Stimulated activated CD4-positive, alpha-beta T cell treated with anti-CD3 and anti-CD28 coated beads, Interleukin-4, amount 100 ng/mL, for 4 hours (primary cell): ENCODE measurements at regions not wholly inside any gene's neighbourhood (a gene's known extent, or its start where the extent isn't known, plus 50 kb on each side); places are given as distances from the start of the nearest gene placed in this dataset.
"Not testable (repeated sequence)": the region's sequence is repeated elsewhere in the genome, so short reads cannot be mapped to it uniquely, and the experiment has no call there.

Source experiments
- DNase-seq, 2 experiments: peaks; one replicate each; pipeline ENCODE4 v3.0.0-alpha.2; 2020

DNA sequence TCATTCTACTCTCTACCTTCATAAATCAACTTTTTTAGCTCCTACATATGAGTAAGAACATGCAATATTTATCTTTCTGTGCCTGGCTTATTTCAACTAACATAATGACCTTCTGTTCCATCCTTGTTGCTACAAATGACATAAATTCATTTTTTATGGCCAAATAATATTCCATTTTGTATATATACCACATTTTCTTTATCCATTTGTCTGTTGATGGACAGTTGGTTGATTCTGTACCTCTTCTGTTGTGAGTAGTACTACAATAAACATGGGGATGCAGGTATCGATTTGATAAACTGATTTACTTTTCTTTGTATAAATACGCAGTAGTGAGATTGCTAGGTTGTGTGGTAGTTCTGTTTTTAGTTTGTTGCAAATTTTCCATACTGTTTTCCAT is 279.5 kb upstream of the NFIA start:
- no peak for DNase-seq

DNA sequence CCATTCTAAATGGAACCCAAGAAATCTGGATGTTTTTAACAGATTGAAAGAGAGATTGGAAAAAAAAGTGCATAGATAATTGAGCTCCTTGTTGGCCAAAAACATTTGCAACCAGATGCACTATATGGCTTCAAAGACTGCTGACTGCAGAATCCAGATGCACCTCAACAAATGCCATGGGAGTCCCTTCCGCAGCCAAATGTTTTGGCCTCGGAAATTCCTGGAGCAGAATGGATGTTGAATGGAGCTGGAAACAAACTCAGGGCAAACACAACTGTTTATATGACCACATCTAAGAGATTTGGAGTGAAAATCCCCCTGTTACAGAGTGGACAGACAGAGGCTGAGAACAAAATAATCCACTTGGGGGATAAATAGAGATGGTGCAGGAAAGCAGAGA is 285.0 kb upstream of the NFIA start:
- DNase-seq = no peak

DNA sequence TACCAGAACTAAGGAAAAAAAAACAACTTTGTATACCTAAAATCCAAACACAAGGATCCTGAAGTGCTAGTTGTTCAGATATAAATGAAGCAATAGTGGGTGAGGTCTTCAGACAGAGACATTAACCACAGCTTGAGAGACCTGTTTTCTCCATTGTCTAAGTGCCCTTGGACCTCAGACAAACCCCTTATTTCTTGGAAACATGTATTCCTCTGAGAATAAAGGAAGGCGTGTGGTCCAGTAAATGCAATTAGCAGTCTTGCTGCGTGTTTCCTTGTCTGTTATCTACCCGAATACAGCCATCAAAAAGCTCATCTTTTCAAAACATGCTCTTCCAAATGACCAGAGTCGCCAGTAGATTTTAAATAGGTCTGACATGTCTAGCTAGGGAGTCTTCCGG is 291.1 kb upstream of the NFIA start:
- no peak for DNase-seq

DNA sequence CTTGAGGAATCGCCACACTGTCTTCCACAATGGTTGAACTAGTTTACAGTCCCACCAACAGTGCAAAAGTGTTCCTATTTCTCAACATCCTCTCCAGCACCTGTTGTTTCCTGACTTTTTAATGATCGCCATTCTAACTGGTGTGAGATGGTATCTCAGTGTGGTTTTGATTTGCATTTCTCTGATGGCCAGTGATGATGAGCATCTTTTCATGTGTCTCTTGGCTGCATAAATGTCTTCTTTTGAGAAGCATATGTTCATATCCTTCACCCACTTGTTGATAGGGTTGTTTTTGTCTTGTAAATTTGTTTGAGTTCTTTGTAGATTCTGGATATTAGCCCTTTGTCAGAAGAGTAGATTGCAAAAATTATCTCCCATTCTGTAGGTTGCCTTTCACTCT is 309.3 kb upstream of the NFIA start:
- not testable (repeated sequence) for DNase-seq

DNA sequence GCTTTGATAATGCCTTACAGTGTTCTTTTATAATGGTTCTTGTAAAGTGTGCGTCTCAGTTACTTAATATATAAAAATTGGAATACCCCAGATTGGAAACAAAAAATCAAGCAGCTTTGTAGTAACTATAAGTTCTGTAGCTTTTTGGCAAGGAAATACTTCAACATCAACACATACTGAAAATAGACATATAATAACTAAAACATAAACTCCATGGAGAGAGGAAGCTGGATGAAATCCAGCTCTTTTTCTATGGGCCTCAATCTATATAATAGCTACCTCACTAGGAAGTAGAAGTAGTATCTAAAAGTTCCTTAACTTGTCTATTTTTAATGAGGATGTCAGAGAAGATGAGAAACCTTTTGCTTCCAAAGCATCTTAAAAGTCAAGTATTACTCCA is 313.3 kb upstream of the NFIA start:
- no peak for DNase-seq

DNA sequence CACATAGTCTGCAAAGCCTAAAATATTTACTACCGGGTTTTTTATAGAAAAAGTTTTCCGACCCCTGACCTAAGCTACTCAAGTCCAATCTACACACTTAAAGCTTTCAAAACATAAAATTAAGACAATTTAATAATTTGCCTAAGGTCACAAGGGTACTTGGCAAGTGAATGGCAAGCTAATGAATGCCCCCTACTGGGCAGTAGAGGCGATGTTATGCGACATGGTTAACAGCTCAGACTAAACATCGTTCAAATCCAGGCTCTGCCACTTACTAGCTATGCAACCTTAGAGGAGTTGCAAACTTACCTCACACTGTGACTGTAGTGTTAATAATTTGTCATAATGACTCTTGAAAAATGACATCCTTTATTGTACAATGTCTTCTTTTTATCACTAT is 317.2 kb upstream of the NFIA start:
- no peak for DNase-seq

DNA sequence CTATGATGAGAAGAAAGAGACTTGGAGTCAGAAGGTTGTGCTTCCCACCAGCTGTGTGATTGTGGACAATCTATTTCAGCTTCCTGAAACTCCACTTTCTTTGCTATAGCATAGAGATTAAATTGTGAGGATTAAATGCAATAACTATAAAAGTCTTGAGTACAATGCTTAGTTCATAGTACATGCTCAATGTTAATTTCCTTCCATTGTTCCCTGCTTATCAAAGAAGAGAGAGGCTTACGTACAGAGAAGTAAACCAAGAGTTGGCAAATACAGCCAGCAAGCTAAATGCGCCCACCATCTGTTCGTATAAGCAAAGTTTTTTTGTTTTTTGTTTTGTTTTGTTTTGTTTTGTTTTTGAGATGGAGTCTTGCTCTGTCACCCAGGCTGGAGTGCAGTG is 317.9 kb upstream of the NFIA start:
- no peak for DNase-seq

DNA sequence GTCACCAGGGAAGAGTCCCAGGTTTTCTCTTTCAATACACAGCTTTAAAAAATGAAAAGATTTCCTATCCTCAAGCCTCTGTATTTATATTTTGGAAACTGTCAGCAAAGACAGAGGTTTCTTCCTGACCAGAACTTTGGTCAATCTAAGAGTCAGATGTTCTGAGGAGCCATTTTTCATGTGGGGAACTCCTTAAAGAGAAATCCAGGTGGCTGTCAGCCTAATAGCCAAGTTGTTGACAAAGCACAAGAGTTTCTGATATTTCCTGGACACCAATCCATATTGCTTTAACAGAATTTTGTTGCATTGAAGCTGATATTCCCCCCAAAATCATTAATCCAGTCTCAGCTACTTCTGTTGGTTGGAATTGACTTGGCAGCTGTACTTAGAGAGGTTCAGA is 318.6 kb upstream of the NFIA start:
- DNase-seq = no peak

DNA sequence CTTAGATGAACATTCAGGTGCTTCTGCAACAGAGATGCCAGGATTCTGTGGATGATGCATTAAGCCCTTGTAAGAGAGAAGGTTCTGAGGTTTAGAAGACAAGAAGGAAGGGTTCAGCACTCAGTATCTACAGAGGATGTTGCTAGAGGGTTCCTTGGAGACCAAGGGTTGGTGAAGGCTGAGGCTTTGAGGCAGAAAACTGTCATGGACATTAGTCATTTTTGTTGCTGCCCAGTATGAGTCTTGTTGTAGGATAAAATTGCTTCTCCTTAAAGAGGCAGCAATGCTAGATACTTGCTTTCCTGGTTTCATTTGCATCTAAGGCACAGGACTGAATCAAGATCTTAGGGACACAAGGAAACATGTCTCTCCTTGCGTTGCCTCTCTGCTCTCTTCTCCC is 319.4 kb upstream of the NFIA start:
- no peak for DNase-seq

DNA sequence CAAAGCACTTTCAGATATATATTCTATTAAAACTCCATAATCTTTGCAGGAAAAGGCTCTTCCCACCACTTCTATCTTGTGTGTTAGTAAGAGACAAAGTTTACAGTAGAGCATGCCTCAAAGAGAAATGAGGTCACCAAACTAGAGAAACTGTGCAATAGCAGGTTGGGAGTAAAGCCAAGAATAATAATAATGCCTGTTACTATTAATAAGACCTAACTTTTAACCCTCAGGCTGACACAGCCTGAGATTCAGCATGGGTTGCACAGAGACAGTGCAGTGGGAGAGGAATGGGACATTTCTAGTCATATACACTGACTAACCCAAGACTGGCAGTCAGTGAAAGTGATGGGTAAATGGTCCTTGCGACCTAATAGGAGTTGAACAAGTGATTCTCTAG is 320.2 kb upstream of the NFIA start:
- no peak for DNase-seq

DNA sequence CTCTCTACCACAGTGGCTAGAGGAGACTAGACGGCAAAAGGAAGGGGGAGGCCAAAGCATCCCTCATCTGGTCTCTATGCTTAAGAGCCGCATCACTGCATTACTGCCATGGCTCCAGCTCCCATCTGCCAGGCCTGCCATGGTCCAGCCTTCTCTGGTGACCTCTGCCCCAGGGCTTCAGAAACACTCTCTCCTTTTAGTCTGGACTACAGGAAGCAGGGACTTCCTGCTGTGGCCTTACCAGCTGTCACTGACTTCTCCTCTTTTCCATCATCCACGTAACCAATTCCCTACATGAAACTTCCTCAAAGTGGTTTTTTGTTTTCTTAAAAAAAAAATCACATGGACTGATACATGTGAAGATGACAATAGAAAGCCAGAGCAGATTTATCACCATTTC is 323.1 kb upstream of the NFIA start:
- no peak for DNase-seq

DNA sequence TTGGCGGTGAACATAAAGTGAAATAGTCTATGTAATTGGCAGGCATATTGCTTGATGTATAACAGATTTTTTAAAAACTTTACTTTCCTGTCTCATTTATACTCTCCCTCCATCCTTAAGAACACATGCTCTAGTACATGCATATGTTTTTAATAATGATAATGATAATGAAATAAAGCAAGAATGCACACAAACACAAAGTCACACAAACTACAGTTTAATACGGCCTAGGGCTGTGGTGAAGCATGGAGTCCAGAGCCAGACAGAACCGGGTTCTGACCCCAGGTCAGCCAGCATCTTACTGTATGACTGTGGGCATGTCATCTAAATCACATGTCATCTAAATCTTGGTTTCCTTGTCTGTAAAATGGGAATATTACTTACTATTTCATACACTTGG is 324.9 kb upstream of the NFIA start:
- no peak for DNase-seq

DNA sequence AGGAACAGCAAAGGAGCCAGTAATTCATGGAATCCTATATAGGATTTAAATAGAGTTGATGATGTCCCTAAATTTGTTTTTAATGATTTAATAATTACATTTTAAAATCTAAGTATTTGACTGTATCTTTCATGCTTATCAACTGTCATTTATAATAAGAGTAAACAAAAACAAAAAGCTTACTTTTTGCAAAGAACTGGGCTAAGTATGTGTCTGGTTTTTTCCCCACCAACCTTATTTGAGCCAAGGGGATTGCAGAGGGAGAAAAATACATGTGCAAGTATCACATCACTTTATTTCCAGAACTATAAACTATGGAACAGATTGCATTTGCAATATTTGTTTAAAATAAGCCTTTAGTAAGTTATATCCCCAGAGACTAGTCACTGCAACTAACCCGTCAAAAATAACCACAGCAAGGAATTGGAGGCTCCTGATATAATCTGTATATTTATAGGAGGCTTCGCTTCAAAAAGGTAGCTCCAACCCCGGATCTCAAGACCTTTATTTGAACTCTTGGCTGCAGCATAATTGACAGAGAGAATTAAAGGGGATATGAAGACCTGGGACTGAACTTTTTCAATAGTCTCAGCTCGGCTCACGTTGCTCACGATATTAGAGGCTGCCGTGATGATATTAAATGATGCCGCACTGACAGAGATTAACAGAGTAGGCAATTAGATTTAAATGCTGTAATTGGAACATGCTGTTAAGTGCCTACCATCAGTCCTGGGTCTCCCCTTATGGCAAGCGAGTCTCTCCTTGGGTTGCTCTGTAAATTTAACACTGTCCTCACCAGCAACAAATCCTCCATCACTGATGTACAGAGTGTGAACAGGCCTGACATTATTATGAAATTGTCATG is 329.1 kb upstream of the NFIA start:
- DNase-seq = no peak

DNA sequence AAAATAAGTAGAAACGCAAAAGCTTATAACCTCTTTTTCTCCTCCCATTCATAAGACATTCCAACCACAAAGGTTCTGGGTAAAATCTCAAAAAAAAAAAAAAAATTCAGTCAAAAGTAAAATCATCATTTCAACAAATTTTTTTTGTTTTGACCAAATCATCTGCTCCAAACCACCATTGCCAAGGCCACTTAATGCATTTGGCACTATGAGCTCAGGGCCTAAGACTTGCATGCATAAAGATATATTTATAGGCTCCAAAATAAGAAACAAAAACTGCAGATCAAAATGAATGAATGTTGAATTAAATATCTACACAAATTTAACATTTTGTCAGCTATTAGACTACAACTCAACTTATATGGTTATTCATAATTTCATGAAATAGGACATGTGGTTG is 331.1 kb upstream of the NFIA start:
- DNase-seq = no peak

DNA sequence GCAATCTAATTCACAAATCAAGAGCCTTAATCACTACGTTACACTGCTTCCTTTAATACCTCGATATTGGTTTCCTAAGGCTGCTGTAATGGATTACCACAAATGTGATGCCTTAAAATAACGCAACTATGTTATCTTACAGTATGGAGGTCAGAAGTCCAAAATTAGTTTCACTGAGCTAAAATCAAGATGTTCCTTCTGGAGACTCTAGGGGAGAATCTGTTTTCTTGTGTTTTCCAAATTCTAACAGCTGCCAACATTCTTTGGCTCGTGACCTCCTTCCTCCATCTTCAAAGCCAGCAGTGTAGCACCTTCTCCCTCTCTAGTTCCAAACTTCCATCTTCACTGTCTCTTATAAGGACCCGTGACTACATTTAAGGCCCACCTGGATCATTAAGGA is 335.0 kb upstream of the NFIA start:
- no peak for DNase-seq

DNA sequence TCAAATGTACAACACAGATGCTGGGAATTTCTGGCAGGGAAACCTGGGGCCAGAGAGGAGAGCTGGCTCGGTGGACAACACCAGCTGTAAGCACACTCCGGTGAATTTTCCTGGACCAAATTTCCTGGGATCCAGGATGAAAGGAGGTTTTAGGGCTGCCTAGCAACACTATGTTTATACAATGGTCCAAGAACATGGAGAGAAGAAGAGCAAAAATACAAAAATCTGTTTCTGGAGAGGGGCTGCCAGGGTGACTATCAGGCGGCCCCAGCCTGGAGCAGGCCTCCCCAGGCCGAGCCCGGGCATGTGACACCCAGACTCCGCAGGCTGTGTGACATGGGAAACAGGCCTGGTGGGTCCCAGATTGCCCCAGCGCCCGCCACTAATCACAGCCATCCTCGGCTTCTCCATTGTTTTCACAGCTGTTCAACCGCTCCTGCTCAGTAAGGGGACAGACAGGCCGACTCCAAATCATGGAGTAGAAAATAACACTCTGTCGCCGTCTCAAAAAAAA is 336.0 kb upstream of the NFIA start:
- no peak for DNase-seq

DNA sequence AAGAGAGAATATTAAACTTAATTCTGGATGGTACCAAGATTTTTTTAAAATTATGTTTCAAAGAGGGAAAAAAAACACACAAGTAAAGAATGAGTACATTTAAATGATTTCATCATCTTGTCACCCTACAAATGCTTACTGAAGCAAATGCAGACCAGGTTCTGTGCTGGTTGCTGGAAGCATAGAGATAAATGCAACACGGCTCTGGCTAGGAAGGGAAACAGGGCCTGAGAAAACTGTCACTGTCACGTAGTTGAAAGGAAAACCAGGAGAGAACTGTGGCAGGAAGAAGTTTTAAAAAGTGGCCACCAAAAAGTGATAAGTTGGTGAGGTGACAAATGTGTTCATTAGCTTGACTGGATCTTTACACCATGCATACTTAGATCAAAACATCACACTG is 336.9 kb upstream of the NFIA start:
- DNase-seq = no peak

DNA sequence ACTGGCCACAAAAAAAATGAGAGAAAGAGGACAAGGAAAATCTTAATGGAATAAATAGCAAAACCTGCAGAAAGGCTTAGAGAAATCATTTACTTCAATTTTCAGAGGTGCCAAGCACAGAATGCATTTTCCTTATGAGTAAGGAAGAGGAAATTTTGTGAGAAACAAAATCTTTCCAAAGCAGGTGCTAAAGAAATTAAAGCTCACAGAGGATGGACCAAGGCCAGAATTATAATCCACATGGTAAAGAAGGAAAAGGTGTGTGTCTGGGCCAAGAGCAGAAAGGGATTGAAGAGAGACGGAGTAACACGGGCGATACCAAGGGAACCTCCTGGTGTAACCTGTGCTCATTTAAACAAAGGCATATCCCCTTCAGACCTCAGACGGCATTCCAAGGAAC is 340.0 kb upstream of the NFIA start:
- no peak for DNase-seq

DNA sequence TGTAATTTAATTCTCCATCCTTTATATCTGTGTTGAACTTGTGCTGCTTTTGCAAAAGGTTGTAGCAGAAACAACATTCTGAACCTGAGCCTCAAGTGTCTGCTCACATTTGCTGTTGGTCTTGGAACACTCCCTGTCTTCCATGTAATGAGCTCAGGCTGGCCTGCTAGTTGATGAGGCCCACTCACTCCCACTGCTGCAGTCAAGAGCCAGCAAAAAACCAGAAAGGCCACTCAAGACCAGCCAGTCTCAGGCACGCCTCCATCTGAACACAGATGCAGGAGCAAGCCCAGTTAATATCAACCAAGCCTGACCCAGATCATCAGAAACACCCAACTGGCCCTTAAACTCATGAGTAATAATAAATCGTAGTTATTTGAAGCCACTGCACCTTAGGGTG is 342.2 kb upstream of the NFIA start:
- no peak for DNase-seq

DNA sequence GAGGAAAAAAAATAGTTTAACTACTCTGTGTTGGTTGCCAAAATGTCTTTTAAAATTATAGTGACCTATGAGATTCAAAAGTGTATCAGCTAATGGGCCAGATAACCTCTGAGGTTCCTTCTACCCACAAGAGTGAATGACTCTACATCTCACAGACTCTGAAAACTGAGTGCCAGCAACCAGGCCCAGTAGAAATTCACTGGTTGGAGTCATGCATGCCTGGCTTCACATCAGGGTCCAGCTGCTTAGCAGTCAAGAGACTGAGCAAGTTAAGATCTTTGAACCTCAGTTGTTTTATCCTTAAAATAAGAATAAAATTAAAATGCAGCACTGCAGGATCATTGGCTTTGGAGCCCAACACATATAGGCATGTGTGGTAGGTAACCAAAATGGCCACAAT is 342.6 kb upstream of the NFIA start:
- DNase-seq = no peak

DNA sequence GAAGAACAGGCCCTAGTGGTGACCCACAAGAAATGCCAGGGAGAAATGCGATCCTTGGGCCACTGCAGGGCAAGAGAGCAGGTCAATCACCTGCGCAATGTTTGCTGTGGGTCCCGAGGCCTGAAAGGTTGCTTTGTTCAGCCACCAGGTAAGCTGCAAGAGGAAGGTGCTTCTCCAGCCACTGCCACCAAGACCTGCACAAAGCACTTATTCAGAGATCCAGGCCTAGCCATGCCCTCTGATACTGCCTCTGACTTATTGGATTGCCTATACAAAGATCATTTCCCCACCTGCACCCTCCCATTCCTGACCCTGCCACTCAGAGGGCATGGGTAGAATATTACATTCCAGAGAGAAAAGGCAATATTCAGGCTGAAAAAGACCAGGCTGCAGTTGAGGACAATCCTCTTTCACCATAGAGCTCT is 349.4 kb upstream of the NFIA start:
- DNase-seq = no peak

DNA sequence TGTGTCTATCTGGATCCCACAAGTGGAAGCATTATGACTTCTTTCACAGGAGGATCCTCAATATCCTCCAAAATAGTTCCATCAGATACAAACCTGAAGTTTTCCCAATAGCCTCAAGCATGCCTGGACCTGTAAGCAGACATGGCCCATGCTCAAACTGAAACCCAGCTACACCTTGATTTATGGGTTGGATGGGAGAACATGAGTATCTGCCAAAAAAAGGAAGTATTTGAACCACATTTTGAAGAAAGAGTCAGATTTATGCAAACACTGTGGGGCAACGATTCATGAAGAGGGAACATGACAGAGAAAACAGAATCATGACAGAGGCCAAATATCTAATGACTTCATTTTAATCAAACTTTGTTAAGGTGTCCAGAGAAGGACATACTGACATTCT is 351.0 kb upstream of the NFIA start:
- DNase-seq = no peak

DNA sequence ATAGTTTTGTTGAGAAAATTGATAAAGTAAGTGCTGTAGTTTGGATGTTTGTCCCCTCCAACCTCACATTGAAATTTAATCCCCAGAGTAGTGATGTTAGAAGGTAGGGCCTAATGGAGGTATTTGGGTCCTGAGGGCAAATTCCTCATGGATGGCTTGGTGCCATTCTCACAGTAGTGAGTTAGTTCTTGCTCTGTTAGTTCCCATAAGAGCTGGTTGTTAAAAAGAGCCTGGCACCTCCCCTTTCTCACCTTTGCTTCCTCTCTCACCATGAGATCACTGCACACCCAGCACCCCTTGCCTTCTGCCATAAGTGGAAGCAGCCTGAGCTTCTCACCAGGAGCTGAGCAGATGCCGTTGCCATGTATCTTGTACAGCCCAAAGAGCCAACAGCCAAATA is 354.8 kb upstream of the NFIA start:
- no peak for DNase-seq

DNA sequence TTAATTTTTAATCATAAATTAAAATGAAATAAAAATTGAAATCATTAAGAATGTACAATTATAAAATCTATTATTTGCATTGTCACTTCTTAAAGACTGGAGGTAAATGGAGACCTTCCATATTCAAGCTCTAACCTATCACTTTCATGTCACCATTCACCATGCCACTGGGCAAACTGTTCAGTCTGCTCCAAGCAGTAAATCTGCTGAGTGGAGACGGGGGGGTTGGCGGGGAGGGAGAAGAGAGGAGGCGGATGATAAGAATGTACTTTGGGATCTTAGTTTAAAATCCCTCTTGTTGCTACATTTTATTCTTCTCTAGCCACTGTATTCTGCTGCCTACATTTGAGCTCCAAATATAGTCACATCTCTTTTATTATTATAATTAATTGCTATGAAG is 365.9 kb upstream of the NFIA start:
- no peak for DNase-seq

DNA sequence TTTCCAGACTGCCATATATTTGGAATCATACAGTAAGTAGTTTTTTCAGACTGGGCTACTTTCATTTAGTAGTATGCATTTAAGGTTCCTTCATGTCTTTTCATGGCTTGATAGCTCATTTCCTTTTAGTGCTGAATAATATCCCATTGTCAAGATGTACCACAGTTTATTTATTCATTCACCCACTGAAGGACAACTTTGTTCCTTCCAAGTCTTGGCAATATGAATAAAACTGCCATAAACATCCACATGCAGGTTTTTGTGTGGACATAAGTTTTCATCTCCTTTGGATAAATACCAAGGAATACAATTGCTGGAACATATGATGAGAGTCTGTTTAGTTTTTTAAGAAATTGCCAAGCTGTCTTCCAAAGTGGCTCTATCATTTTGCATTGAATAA is 366.4 kb upstream of the NFIA start:
- no peak for DNase-seq
